DOHH2 (cell line): ENCODE measurements at regions not wholly inside any gene's neighbourhood (a gene's known extent, or its start where the extent isn't known, plus 50 kb on each side); places are given as distances from the start of the nearest gene placed in this dataset.
"Not testable (repeated sequence)": the region's sequence is repeated elsewhere in the genome, so short reads cannot be mapped to it uniquely, and the experiment has no call there.

Experiments used
- CTCF ChIP-seq: fragments of 200-600 bp; sonication (generic); IDR thresholded peaks from one replicate; pipeline ENCODE4 v1.5.1; 2014; ENCODE audit warnings: antibody characterized with exemption, mild to moderate bottlenecking, low read depth, low read length; ENCODE audit not compliant: poor library complexity, severe bottlenecking
- EZH2phosphoT487 ChIP-seq: fragments of 200-600 bp; sonication (generic); IDR thresholded peaks from 2 replicates; pipeline ENCODE4 v1.6.1; 2017; ENCODE audit warnings: borderline replicate concordance, mild to moderate bottlenecking, antibody characterized with exemption, low read length, moderate library complexity, mixed read lengths

- not testable (repeated sequence) for TF ChIP-seq CTCF, EZH2phosphoT487
These were observed 1914.8 kb upstream of the RAG2 start for GRCh38 chr11:38512830-38513229.
